ENCODE measurements at regions not wholly inside any gene's neighbourhood (a gene's known extent, or its start where the extent isn't known, plus 50 kb on each side); places are given as distances from the start of the nearest gene placed in this dataset.

DNA sequence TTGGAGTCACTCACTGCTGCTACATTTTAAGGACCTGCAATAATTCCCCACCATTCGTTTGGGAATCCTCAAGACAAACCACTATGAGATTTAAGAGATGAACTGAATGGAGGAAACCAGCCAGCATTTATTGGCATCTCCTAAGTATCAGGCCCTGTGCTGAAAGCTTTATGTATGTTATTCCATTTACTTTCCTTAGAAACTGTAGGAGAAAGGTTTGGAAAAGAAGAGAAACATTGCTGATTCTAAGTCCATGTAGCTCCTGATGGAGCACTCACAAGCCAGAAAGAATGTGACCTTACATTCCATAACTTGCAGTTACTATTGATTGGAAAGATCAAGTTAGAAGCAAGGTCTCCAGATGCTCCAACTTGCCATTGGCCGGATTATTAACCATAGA lies 267.4 kb downstream of the GAS1 start:
- DNase-seq = no peak

DNA sequence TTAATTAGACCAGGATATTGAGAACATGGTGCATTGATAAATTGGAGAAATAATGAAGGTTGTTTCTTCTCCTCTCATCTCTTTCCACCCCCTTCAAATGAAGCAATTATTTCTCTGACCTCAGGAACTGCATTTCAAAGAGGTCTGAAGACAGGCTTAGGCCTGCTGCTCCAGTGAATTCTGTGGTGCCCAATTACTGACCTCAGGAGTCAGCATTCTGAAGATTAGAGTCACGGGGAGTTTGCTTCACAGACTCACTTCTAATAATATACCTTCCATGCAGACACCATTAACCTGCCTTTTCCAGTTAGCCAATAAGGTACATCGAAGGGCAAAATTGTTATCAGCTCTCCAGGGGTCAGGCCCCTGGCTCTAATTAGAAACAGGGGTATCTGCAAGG lies 270.9 kb downstream of the GAS1 start:
- DNase-seq = no peak

DNA sequence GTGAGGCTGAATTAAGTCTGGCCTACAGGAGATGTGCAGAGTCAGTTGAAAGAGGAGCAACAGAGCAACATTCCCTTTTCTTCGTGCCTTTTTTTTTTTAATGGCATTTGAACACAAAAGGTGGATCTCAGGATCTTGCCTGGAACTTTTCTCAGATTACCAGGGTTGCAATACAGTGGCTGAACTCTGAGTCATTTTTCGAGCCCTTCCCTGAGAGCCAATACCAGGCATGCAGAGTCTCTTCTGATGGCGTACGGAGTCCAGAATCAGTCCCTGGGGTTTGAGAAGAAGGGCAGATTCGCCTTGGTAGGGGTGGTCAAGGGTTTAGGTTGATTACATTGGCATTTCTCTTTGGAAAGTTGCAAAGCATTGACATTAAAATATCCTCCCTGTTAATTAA lies 271.5 kb downstream of the GAS1 start:
- no peak for DNase-seq

- no peak for DNase-seq
These were observed 272.8 kb downstream of the GAS1 start for GRCh38 chr9:86674487-86674886.

- no peak for DNase-seq
These were observed 274.3 kb downstream of the GAS1 start for GRCh38 chr9:86672966-86673365.

- DNase-seq = no peak
These were observed 275.0 kb downstream of the GAS1 start for GRCh38 chr9:86672301-86672700.

- no peak for DNase-seq
These were observed 276.3 kb downstream of the GAS1 start for GRCh38 chr9:86671018-86671417.

GRCh38 chr9:86670536-86670935 lies 276.8 kb downstream of the GAS1 start:
- no peak for DNase-seq

GRCh38 chr9:86670076-86670475 lies 277.2 kb downstream of the GAS1 start:
- DNase-seq = no peak

DNA sequence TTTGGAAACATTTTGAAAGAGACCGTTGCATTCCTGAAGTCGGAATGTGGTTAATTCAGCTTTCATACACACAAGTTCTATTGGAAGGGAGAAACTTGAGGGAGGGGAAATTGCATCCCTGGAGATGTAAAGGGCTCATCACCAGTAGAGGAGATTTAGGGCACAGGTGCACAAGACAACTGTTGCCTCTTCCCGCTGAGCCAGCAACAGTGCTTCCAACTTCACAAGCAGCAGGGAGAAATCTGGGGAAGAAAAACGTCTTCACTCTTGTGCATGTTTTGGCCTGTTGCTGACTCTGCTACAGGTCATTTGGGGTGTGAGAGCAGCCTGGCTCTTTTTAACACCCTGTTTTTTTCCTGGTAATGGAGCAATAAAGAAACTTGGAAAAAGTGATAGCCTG lies 277.9 kb downstream of the GAS1 start:
- no peak for DNase-seq

- no peak for DNase-seq
These were observed 278.8 kb downstream of the GAS1 start for GRCh38 chr9:86668488-86668887.

DNA sequence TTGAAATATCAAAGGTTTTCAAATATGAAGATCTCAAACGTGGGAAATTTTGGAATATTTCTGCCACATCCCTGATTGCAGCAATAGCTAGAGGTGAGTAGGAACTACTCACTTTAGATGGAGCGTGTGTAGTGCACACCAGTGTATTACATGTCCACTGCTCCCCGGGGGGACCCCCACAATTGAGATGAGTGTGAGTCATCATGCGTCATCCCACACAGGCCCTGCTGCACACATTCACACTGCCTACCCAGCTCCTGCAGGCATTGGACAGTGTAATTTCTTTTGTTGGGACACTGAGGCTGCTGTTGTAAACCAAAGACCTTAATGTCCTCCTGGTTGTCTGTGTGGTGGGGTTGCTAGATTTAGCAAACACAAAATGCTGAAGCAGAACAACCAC lies 280.0 kb downstream of the GAS1 start:
- DNase-seq = no peak

DNA sequence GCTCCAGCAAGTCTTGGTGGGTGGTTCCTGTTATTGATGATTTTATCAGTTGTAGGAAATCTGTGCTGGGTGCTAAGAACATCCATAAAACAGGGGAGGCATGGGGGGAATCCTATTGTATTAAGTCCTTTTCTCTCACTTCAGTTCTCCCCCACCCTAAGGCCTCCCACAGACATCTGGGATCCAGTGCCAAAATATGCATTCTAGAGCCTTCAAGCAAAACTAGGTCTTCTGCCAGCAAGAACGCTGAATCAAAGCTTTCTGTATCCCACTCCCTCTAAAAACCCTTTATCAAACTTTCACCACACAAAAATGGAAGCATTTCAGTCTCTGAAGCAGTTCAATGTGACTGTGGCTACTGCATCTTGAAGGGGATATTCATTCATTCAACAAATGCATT lies 281.9 kb downstream of the GAS1 start:
- no peak for DNase-seq

DNA sequence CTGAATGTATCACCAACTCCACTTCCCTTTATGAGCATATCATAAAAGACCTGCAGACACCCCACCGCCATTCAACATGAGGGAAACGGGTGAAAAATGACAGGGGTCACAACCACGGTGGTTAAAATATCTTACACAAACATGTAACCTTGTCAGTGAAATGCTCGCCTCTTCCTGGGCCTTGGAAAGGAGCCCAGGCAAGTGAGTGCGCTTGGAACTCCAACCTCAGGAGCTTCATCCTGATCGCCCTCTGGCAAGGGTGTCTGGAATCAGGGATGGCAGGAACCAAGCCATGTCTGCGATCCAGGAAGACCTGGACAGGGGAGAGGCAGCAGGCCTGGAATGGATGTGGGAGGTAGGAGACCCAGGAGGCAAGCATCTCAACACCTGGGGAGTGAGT lies 282.7 kb downstream of the GAS1 start:
- no peak for DNase-seq

GRCh38 chr9:86663905-86664304 lies 283.4 kb downstream of the GAS1 start:
- no peak for DNase-seq

DNA sequence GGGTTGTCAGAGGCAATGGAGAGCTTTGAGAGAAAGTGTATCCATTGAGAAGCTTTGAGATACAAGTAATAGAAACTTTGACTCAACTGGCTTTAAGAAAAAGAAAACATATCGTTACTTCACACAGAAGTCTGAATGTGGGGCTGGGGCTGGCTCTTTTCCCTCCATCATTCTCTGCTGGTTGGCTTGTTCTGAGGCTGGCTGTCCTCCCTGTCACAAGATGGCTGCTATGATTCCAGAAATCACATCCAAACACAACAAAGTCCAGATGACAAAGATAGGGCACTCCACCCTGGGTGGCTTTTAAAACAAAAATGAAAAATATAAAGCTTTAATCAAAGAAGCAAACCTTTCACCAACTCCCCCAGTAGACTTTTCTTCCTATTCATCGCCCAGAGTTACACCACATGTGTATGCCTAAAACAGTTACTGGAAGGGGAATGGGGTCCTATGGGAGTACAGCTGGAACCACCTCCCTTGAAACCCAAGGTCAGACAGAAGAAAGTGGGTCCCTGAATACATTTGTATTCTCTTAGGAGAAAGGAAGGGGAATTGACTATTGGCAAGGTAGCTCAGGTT lies 284.3 kb downstream of the GAS1 start:
- no peak for DNase-seq

DNA sequence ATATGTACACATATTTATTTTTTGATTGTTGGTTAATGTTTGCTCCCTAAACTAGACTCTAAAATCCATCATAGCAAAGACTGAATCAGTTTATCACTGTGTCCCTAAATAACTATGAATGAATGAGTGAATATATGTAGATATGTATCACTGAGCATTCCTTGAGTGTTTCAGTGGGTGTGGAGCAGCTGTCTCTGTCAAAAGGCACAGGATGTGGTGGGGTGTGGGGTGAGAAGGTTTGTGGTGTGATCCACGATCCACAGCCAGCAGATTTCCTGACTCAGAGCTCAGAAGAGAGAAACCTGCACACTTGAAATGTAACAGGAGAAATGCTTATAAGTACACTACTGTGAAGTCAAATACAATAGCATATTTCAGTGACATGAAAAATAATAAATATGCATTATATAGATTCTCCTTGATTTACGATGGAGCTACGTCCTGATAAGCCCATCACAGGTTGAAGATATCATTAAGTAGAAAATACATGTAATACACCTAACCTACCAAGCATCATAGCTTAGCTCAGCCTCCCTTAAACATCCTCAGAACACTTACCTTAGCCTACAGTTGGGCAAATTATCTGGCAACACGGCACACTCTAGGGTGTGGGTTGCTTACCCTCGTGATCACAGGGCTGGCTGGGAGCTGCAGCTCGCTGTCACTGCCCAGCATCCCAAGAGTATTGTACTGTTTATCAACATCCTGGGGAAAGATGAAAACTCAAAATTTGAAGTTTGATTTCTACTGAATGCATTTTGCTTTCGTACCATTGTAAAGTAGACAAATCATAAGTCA lies 287.0 kb downstream of the GAS1 start:
- DNase-seq = no peak

- no peak for DNase-seq
These were observed 287.8 kb downstream of the GAS1 start for GRCh38 chr9:86659413-86660046.

DNA sequence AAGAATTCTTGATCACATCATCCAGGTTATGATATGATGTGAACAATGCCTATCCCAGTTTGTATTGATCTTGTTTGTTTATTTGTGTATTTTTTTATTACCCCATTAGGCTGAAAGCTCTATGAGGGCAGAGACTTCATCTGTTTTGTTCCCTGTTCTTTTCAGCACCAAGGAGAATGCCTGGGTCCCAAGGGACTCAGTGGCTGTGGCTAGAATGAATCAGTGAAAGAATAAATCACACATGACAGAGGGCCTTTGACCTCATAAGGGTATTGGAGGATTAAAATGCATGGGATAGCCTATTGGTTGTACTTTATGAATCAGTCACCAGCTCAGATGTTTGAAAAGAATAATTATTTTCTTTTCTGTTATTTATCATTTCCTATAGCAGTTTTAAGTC lies 292.2 kb downstream of the GAS1 start:
- DNase-seq = no peak

- DNase-seq = no peak
These were observed 293.8 kb downstream of the GAS1 start for GRCh38 chr9:86653466-86653865.

- DNase-seq = no peak
These were observed 294.6 kb downstream of the GAS1 start for GRCh38 chr9:86652736-86653135.

- no peak for DNase-seq
These were observed 295.7 kb upstream of the TUT7 start for GRCh38 chr9:86649913-86650312.

- no peak for DNase-seq
These were observed 294.6 kb upstream of the TUT7 start for GRCh38 chr9:86648828-86649170.

GRCh38 chr9:86648156-86648827 lies 294.1 kb upstream of the TUT7 start:
- no peak for DNase-seq

All from CD4-positive, alpha-beta T cell treated with Interferon gamma for 1 hour (primary cell).